PC-3 (cell line): ENCODE measurements at regions not wholly inside any gene's neighbourhood (a gene's known extent, or its start where the extent isn't known, plus 50 kb on each side); places are given as distances from the start of the nearest gene placed in this dataset.

ENCODE experiments used
- CTCF ChIP-seq: fragments of 300-600 bp; sonication (generic); conservative IDR thresholded peaks from 2 replicates; pipeline ENCODE4 v1.5.1; 2017; ENCODE audit warnings: antibody characterized with exemption, low read depth, mild to moderate bottlenecking, low read length
- EZH2phosphoT487 ChIP-seq: fragments of 300-600 bp; sonication (generic); IDR thresholded peaks from 2 replicates; pipeline ENCODE4 v1.6.1; 2018; ENCODE audit warnings: mild to moderate bottlenecking, antibody characterized with exemption, low read length, borderline replicate concordance

DNA sequence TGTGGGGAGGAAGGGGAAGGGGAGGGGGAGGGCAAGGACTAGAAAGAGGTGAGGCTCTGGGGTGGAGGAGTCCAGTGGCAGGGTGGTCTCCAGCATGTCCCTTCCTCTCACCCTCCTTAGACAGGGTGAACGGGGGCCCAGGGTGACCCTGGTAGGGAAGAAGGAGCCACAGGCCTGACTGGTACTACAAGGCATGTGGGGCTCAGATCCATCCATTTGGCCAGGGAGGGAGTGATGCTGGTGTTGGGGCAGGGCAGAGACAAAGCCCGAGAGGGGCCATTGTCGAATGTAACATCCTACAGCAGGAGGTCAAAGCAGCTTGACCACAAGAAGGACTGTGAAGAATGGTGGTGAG is 69.0 kb upstream of the SHISAL1 start:
- TF ChIP-seq CTCF (no peak), EZH2phosphoT487 (no peak)
